ENCODE measurements at regions not wholly inside any gene's neighbourhood (a gene's known extent, or its start where the extent isn't known, plus 50 kb on each side); places are given as distances from the start of the nearest gene placed in this dataset.

GRCh38 chr12:94779485-94779884, 129.1 kb upstream of the TMCC3 start:
- Histone ChIP-seq H3K4me1 (ENCODE audit: control insufficient read depth in 1 of 2, insufficient read depth in 2 of 2, low read length in 2 of 2) (no peaks in the 10 kb centered on the region), H3K27me3 (ENCODE audit: low read depth, low read length) (no peaks in the 10 kb centered on the region), H3K4me3 (ENCODE audit: low read depth in 1 of 2, low read length in 2 of 2) (no peak overlapping the region), H3K9me3 (ENCODE audit: control insufficient read depth in 1 of 2, low read length in 2 of 2) (no peaks in the 10 kb centered on the region), H3K27ac (ENCODE audit: low read length) (no peak overlapping the region), H3K36me3 (ENCODE audit: control insufficient read depth in 1 of 2, insufficient read depth in 2 of 2, low read length in 2 of 2) (no peaks in the 10 kb centered on the region)

DNA sequence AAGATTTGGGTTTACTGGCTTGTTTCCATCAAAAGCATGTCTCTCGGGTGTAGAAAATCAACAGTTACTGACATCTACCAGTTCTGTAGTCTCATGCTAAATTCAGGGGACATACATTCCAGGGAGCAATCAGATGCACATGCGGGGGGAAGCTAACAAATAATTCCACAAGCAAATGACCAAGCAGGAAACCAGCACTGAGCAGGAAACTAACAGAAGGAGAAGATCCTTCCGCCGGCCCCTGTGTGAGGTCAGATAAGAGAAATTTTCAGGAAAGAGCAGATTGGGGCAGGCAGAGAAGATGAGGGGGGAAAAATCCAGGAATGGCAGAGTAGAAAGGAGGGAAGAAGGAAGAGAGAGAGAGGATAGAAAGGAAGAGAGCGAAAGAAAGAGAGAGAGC, 127.6 kb upstream of the TMCC3 start:
- Histone ChIP-seq H3K27ac (ENCODE audit: low read length) (no peak overlapping the region), H3K36me3 (ENCODE audit: control insufficient read depth in 1 of 2, insufficient read depth in 2 of 2, low read length in 2 of 2) (no peaks in the 10 kb centered on the region), H3K4me3 (ENCODE audit: low read depth in 1 of 2, low read length in 2 of 2) (no peak overlapping the region), H3K4me1 (ENCODE audit: control insufficient read depth in 1 of 2, insufficient read depth in 2 of 2, low read length in 2 of 2) (no peaks in the 10 kb centered on the region), H3K27me3 (ENCODE audit: low read depth, low read length) (no peaks in the 10 kb centered on the region), H3K9me3 (ENCODE audit: control insufficient read depth in 1 of 2, low read length in 2 of 2) (peaks cover 0 to 5% of the 10 kb centered on the region in 2 donors)

DNA sequence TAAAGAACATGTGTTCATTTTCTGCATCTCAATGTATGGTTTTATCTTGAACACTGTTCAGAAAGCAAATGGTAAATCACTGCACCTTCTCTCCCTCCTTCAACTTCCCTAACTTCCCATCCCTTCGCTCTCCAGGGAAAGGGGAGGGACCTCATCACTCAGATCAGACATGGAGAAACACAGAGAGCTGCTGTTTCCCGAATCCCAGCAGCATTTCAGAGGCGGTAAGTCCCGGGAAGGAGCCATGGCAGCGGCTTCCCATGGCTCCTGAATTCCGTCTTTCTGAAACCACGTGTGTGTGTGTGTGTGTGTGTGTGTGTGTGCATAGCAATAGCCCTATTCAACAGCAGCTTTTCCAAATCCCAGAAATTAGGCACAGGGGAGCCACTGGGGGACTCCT, 125.4 kb upstream of the TMCC3 start:
- H3K4me1 ChIP-seq (ENCODE audit: control insufficient read depth in 1 of 2, insufficient read depth in 2 of 2, low read length in 2 of 2) = no peaks in the 10 kb centered on the region
- peaks cover 0 to 5% of the 10 kb centered on the region in 2 donors for H3K9me3 ChIP-seq (ENCODE audit: control insufficient read depth in 1 of 2, low read length in 2 of 2)
- H3K27me3 ChIP-seq (ENCODE audit: low read depth, low read length) = no peaks in the 10 kb centered on the region
- no peak overlapping the region for H3K4me3 ChIP-seq (ENCODE audit: low read depth in 1 of 2, low read length in 2 of 2)
- no peaks in the 10 kb centered on the region for H3K36me3 ChIP-seq (ENCODE audit: control insufficient read depth in 1 of 2, insufficient read depth in 2 of 2, low read length in 2 of 2)
- no peak overlapping the region for H3K27ac ChIP-seq (ENCODE audit: low read length)

DNA sequence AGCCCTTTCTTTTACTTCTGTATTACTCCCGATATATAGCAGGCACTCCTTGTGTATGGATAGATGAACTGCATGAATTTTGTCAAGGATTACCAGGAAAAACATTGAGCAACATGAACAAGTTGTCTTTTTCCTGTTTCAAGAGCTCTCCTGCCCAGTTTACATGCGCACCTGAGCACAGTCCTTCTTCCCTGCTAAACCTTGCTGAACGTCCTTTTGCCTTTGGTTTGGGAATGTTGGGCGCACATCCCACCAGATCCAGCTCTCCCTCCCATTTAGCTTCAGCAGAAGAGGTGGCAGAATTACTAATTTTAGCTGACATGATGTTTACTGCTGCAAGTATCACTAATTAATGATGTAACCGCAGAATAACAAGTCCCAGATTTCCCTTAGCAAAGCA, 121.4 kb upstream of the TMCC3 start:
- H3K27me3 ChIP-seq (ENCODE audit: low read depth, low read length) = no peaks in the 10 kb centered on the region
- H3K4me3 ChIP-seq (ENCODE audit: low read depth in 1 of 2, low read length in 2 of 2) = no peak overlapping the region
- H3K36me3 ChIP-seq (ENCODE audit: control insufficient read depth in 1 of 2, insufficient read depth in 2 of 2, low read length in 2 of 2) = no peaks in the 10 kb centered on the region
- no peak overlapping the region for H3K27ac ChIP-seq (ENCODE audit: low read length)
- peaks cover 0 to 5% of the 10 kb centered on the region in 2 donors for H3K9me3 ChIP-seq (ENCODE audit: control insufficient read depth in 1 of 2, low read length in 2 of 2)
- peaks cover 0 to 8% of the 10 kb centered on the region in 2 donors for H3K4me1 ChIP-seq (ENCODE audit: control insufficient read depth in 1 of 2, insufficient read depth in 2 of 2, low read length in 2 of 2)

GRCh38 chr12:94771199-94771598, 120.8 kb upstream of the TMCC3 start:
- Histone ChIP-seq H3K9me3 (ENCODE audit: control insufficient read depth in 1 of 2, low read length in 2 of 2) (peaks cover 0 to 5% of the 10 kb centered on the region in 2 donors), H3K4me3 (ENCODE audit: low read depth in 1 of 2, low read length in 2 of 2) (no peak overlapping the region), H3K27me3 (ENCODE audit: low read depth, low read length) (no peaks in the 10 kb centered on the region), H3K4me1 (ENCODE audit: control insufficient read depth in 1 of 2, insufficient read depth in 2 of 2, low read length in 2 of 2) (peaks cover 0 to 8% of the 10 kb centered on the region in 2 donors), H3K36me3 (ENCODE audit: control insufficient read depth in 1 of 2, insufficient read depth in 2 of 2, low read length in 2 of 2) (no peaks in the 10 kb centered on the region), H3K27ac (ENCODE audit: low read length) (no peak overlapping the region)

DNA sequence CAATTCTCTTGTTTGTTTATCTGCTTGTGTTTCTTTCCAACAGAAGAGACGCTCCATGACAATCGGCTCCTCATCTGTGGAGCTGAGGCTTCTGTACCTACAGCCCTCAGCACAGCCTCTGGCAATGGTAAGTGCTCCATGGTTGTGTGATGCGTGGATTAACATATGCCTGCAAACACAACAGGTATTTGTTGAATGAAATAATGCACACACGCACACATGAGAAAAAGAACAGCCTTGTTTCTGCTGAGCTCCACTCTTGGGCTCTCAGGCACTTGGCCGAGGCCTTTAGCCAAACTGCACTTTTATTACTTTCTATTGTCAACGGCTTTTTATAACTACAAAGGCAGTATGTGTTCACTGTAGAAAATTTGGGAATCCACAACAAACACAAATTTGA, 120.4 kb upstream of the TMCC3 start:
- Histone ChIP-seq H3K4me3 (ENCODE audit: low read depth in 1 of 2, low read length in 2 of 2) (no peak overlapping the region), H3K27ac (ENCODE audit: low read length) (no peak overlapping the region), H3K27me3 (ENCODE audit: low read depth, low read length) (no peaks in the 10 kb centered on the region), H3K36me3 (ENCODE audit: control insufficient read depth in 1 of 2, insufficient read depth in 2 of 2, low read length in 2 of 2) (no peaks in the 10 kb centered on the region), H3K9me3 (ENCODE audit: control insufficient read depth in 1 of 2, low read length in 2 of 2) (peaks cover 0 to 5% of the 10 kb centered on the region in 2 donors), H3K4me1 (ENCODE audit: control insufficient read depth in 1 of 2, insufficient read depth in 2 of 2, low read length in 2 of 2) (peaks cover 0 to 8% of the 10 kb centered on the region in 2 donors)

DNA sequence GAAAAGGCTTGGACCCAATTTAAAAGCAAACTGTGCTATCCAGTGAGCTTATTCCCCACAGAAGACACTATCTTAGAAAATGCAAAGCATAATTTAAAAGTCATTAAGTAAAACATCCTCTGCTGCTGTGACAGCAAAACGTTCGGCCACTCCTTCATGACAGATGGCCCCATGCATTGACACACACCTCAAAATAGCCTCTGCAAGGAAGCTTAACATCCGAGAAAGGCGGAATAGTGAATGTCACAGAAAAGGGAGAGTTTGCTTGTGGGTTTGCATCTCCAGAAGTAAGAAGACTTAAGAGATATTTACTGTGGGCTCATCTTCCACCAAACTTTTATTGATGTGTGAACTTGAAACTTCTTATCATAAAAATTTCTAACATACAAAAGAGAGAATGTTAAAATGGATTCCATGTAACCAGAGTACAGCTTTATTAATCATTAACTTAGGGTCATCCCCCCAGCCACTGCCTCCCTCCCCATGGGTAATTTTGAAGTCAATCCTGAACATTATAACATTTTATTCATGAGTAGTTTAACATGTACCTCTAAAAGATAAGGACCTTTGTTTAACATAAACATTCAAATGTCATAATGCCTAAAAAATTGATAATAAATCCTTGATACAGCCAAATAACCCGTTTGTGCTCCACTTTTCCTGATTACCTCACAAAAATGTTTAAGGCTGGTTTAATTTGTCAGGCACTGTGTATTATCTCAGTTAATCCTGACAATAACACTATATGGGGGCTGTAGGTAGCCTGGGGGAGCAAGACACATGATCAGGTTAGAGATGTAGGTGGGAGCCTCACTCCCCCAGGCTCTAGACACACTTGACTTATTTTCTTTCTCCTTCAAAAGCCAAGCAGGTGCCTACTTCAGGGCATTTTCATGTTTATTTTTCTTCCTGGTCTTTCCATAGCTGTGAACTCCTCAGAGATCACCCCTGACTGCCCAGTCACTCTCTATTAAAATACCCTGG, 119.7 kb upstream of the TMCC3 start:
- Histone ChIP-seq H3K36me3 (ENCODE audit: control insufficient read depth in 1 of 2, insufficient read depth in 2 of 2, low read length in 2 of 2) (no peaks in the 10 kb centered on the region), H3K27ac (ENCODE audit: low read length) (no peak overlapping the region), H3K27me3 (ENCODE audit: low read depth, low read length) (no peaks in the 10 kb centered on the region), H3K4me1 (ENCODE audit: control insufficient read depth in 1 of 2, insufficient read depth in 2 of 2, low read length in 2 of 2) (peaks cover 0 to 8% of the 10 kb centered on the region in 2 donors), H3K9me3 (ENCODE audit: control insufficient read depth in 1 of 2, low read length in 2 of 2) (peaks cover 0 to 5% of the 10 kb centered on the region in 2 donors), H3K4me3 (ENCODE audit: low read depth in 1 of 2, low read length in 2 of 2) (no peak overlapping the region)

- H3K4me1 ChIP-seq (ENCODE audit: control insufficient read depth in 1 of 2, insufficient read depth in 2 of 2, low read length in 2 of 2) = peaks cover 0 to 8% of the 10 kb centered on the region in 2 donors
- no peaks in the 10 kb centered on the region for H3K27me3 ChIP-seq (ENCODE audit: low read depth, low read length)
- no peak overlapping the region for H3K4me3 ChIP-seq (ENCODE audit: low read depth in 1 of 2, low read length in 2 of 2)
- H3K36me3 ChIP-seq (ENCODE audit: control insufficient read depth in 1 of 2, insufficient read depth in 2 of 2, low read length in 2 of 2) = no peaks in the 10 kb centered on the region
- no peak overlapping the region for H3K27ac ChIP-seq (ENCODE audit: low read length)
- H3K9me3 ChIP-seq (ENCODE audit: control insufficient read depth in 1 of 2, low read length in 2 of 2) = peaks cover 0 to 4% of the 10 kb centered on the region in 2 donors
Measured at GRCh38 chr12:94769047-94769420, 118.7 kb upstream of the TMCC3 start.

DNA sequence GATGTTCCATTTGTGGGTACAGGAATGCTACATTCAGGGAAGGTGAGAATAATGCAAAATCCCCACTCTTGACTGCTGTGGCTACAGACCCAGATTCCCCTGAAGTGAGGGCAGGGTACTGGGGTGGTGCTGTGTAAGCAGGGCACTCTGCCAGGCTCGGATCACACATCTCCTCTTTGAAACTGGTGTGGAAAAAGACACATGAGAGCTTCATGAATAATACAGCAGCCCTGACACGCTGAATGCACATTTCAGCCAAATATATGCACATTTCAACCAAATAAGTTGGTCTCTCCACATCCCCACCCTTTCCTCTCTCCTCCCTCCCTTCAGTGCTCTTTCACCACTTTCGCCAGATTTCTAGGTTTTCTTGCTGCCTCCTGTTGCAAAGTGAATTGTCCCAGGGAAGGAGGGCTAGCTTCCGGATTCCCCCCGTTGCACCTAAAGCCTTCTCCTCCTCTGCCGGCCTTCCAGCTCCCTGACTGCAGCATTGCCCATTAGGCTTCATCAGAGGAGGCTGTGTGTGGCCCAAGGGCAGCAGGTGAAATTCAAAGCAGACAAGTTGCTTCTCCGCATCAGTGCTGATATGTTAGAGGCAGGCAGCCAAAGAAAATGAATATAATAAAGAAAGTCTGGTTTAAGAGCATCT, 118.2 kb upstream of the TMCC3 start:
- Histone ChIP-seq H3K27me3 (ENCODE audit: low read depth, low read length) (no peaks in the 10 kb centered on the region), H3K27ac (ENCODE audit: low read length) (no peak overlapping the region), H3K9me3 (ENCODE audit: control insufficient read depth in 1 of 2, low read length in 2 of 2) (no peaks in the 10 kb centered on the region), H3K4me3 (ENCODE audit: low read depth in 1 of 2, low read length in 2 of 2) (no peak overlapping the region), H3K36me3 (ENCODE audit: control insufficient read depth in 1 of 2, insufficient read depth in 2 of 2, low read length in 2 of 2) (no peaks in the 10 kb centered on the region), H3K4me1 (ENCODE audit: control insufficient read depth in 1 of 2, insufficient read depth in 2 of 2, low read length in 2 of 2) (peaks cover 0 to 8% of the 10 kb centered on the region in 2 donors)

DNA sequence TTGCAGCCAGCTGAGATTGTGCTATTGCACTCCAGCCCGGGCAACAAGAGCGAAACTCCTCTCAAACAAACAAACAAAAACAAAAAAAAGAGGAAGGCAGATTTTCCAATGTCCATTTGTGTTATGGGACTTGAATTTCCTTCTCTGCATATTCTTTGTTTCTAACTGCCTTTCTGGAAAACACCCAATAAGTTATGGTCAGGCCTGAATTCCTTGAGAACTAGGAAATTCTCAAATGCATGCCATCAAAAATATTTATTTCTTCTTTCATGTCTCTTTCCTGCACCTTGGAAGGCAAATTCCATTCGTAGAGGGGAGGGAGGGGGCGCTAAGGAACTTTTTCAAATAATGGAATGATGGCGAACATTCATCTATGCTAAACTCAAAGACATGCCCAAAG, 117.6 kb upstream of the TMCC3 start:
- no peak overlapping the region for H3K27ac ChIP-seq (ENCODE audit: low read length)
- no peaks in the 10 kb centered on the region for H3K9me3 ChIP-seq (ENCODE audit: control insufficient read depth in 1 of 2, low read length in 2 of 2)

GRCh38 chr12:94766397-94766796, 116.0 kb upstream of the TMCC3 start:
- Histone ChIP-seq H3K4me1 (ENCODE audit: control insufficient read depth in 1 of 2, insufficient read depth in 2 of 2, low read length in 2 of 2) (peaks cover 0 to 8% of the 10 kb centered on the region in 2 donors), H3K9me3 (ENCODE audit: control insufficient read depth in 1 of 2, low read length in 2 of 2) (no peaks in the 10 kb centered on the region), H3K4me3 (ENCODE audit: low read depth in 1 of 2, low read length in 2 of 2) (no peak overlapping the region), H3K27me3 (ENCODE audit: low read depth, low read length) (no peaks in the 10 kb centered on the region), H3K36me3 (ENCODE audit: control insufficient read depth in 1 of 2, insufficient read depth in 2 of 2, low read length in 2 of 2) (no peaks in the 10 kb centered on the region), H3K27ac (ENCODE audit: low read length) (no peak overlapping the region)

More for the DNA sequence above, 117.6 kb upstream of the TMCC3 start:
- H3K4me1 ChIP-seq (ENCODE audit: control insufficient read depth in 1 of 2, insufficient read depth in 2 of 2, low read length in 2 of 2) = peaks cover 0 to 8% of the 10 kb centered on the region in 2 donors
- H3K27me3 ChIP-seq (ENCODE audit: low read depth, low read length) = no peaks in the 10 kb centered on the region
- no peaks in the 10 kb centered on the region for H3K36me3 ChIP-seq (ENCODE audit: control insufficient read depth in 1 of 2, insufficient read depth in 2 of 2, low read length in 2 of 2)
- H3K4me3 ChIP-seq (ENCODE audit: low read depth in 1 of 2, low read length in 2 of 2) = no peak overlapping the region
